GM21515 (cell line): ENCODE measurements at regions not wholly inside any gene's neighbourhood (a gene's known extent, or its start where the extent isn't known, plus 50 kb on each side); places are given as distances from the start of the nearest gene placed in this dataset.
"Not testable (repeated sequence)": the region's sequence is repeated elsewhere in the genome, so short reads cannot be mapped to it uniquely, and the experiment has no call there.

ENCODE experiments used
- ATAC-seq: cut with Tn5 transposase; IDR thresholded peaks from one replicate; pipeline ENCODE4 v1.9.1; 2021; ENCODE audit not compliant: unreplicated experiment

GRCh38 chr14:43621282-43621681 is 885.8 kb downstream of the FSCB start:
- ATAC-seq = no peak

- no peak for ATAC-seq
Measured at GRCh38 chr14:43595096-43595772, 911.8 kb downstream of the FSCB start.

- no peak for ATAC-seq
Measured at GRCh38 chr14:43591776-43592175, 915.3 kb downstream of the FSCB start.

GRCh38 chr14:43587183-43587582 is 919.9 kb downstream of the FSCB start:
- ATAC-seq = no peak

GRCh38 chr14:43579671-43580070 is 927.4 kb downstream of the FSCB start:
- no peak for ATAC-seq

GRCh38 chr14:43568022-43568421 is 939.1 kb downstream of the FSCB start:
- no peak for ATAC-seq

- no peak for ATAC-seq
Measured at GRCh38 chr14:43548368-43548767, 958.7 kb downstream of the FSCB start.

GRCh38 chr14:43547596-43547995 is 959.5 kb downstream of the FSCB start:
- ATAC-seq = not testable (repeated sequence)

- ATAC-seq = no peak
Measured at GRCh38 chr14:43541356-43541755, 965.7 kb downstream of the FSCB start.

GRCh38 chr14:43540948-43541347 is 966.1 kb downstream of the FSCB start:
- ATAC-seq = no peak

GRCh38 chr14:43539210-43539609 is 967.9 kb downstream of the FSCB start:
- no peak for ATAC-seq

- no peak for ATAC-seq
Measured at GRCh38 chr14:43535231-43535838, 971.7 kb downstream of the FSCB start.

GRCh38 chr14:43532825-43533416 is 974.2 kb downstream of the FSCB start:
- ATAC-seq = no peak

GRCh38 chr14:43528321-43528720 is 978.8 kb downstream of the FSCB start:
- no peak for ATAC-seq

- ATAC-seq = no peak
Measured at GRCh38 chr14:43525658-43526057, 981.4 kb downstream of the FSCB start.

GRCh38 chr14:43522901-43523300 is 984.2 kb downstream of the FSCB start:
- ATAC-seq = no peak

GRCh38 chr14:43522191-43522590 is 984.9 kb downstream of the FSCB start:
- no peak for ATAC-seq

GRCh38 chr14:43503508-43503907 is 1003.6 kb downstream of the FSCB start:
- ATAC-seq = no peak

- not testable (repeated sequence) for ATAC-seq
Measured at GRCh38 chr14:43492359-43492758, 1014.7 kb downstream of the FSCB start.

- ATAC-seq = no peak
Measured at GRCh38 chr14:43483415-43483814, 1023.7 kb downstream of the FSCB start.

- no peak for ATAC-seq
Measured at GRCh38 chr14:43481864-43482263, 1025.2 kb downstream of the FSCB start.

- no peak for ATAC-seq
Measured at GRCh38 chr14:43480976-43481375, 1026.1 kb downstream of the FSCB start.
